H9 (cell line): ENCODE measurements at regions not wholly inside any gene's neighbourhood (a gene's known extent, or its start where the extent isn't known, plus 50 kb on each side); places are given as distances from the start of the nearest gene placed in this dataset.

Experiments used
- DNase-seq: peaks from one replicate; pipeline ENCODE4 v3.0.0-alpha.2; 2017
- H2AFZ ChIP-seq: one replicate; pipeline ENCODE4 v1.6.1; 2013; ENCODE audit warnings: mild to moderate bottlenecking, low read length, control low read depth, moderate library complexity
- H2AK5ac ChIP-seq: 2 replicates; pipeline ENCODE4 v1.6.1; 2013; ENCODE audit warnings: low read length, control low read depth, mixed read lengths; ENCODE audit not compliant: insufficient read length
- H2BK120ac ChIP-seq: one replicate; pipeline ENCODE4 v1.6.1; 2013; ENCODE audit warnings: low read depth, mild to moderate bottlenecking, low read length, control low read depth, inconsistent platforms; ENCODE audit not compliant: poor library complexity, severe bottlenecking
- H2BK12ac ChIP-seq: 2 replicates; pipeline ENCODE4 v1.6.1; 2013; ENCODE audit warnings: low read length, control low read depth, mixed read lengths, low read depth; ENCODE audit not compliant: insufficient read length
- H2BK15ac ChIP-seq: 2 replicates; pipeline ENCODE4 v1.6.1; 2013; ENCODE audit warnings: low read depth, low read length, control low read depth
- H2BK20ac ChIP-seq: one replicate; pipeline ENCODE4 v1.6.1; 2013; ENCODE audit warnings: low read depth, mild to moderate bottlenecking, low read length, control low read depth, inconsistent platforms; ENCODE audit not compliant: poor library complexity, severe bottlenecking
- H2BK5ac ChIP-seq: 2 replicates; pipeline ENCODE4 v1.6.1; 2013; ENCODE audit warnings: low read length, control low read depth, mixed read lengths; ENCODE audit not compliant: insufficient read length
- H3K14ac ChIP-seq: 2 replicates; pipeline ENCODE4 v1.6.1; 2013; ENCODE audit warnings: low read length, control low read depth; ENCODE audit not compliant: insufficient read depth
- H3K18ac ChIP-seq: 2 replicates; pipeline ENCODE4 v1.6.1; 2013; ENCODE audit warnings: low read depth, mild to moderate bottlenecking, mixed read lengths, low read length, control low read depth; ENCODE audit not compliant: insufficient read length
- H3K23ac ChIP-seq: 2 replicates; pipeline ENCODE4 v1.6.1; 2013; ENCODE audit warnings: low read length, control low read depth, mixed read lengths, low read depth; ENCODE audit not compliant: insufficient read length
- H3K23me2 ChIP-seq: 2 replicates; pipeline ENCODE4 v1.6.1; 2013; ENCODE audit warnings: low read depth, mild to moderate bottlenecking, mixed read lengths, low read length, control low read depth; ENCODE audit not compliant: insufficient read length, poor library complexity, severe bottlenecking
- H3K27ac ChIP-seq: 2 replicates; pipeline ENCODE4 v1.5.1; 2013; ENCODE audit warnings: low read length, control low read depth, mixed read lengths, low read depth; ENCODE audit not compliant: insufficient read length
- H3K27me3 ChIP-seq: 2 replicates; pipeline ENCODE4 v1.6.1; 2013; ENCODE audit warnings: low read length, control low read depth, inconsistent platforms; ENCODE audit not compliant: insufficient read depth
- H3K4ac ChIP-seq: 2 replicates; pipeline ENCODE4 v1.6.1; 2013; ENCODE audit warnings: low read depth, mild to moderate bottlenecking, control low read depth, inconsistent platforms, low read length, moderate library complexity
- H3K4me1 ChIP-seq: 2 replicates; pipeline ENCODE4 v1.6.1; 2013; ENCODE audit warnings: low read length, control low read depth, inconsistent platforms; ENCODE audit not compliant: insufficient read depth
- H3K4me2 ChIP-seq: 2 replicates; pipeline ENCODE4 v1.6.1; 2013; ENCODE audit warnings: low read length, control low read depth, mixed read lengths; ENCODE audit not compliant: insufficient read length, insufficient read depth
- H3K56ac ChIP-seq: 2 replicates; pipeline ENCODE4 v1.6.1; 2013; ENCODE audit warnings: low read depth, mild to moderate bottlenecking, mixed read lengths, low read length, control low read depth; ENCODE audit not compliant: insufficient read length
- H3K79me1 ChIP-seq: 2 replicates; pipeline ENCODE4 v1.6.1; 2013; ENCODE audit warnings: low read depth, mild to moderate bottlenecking, moderate library complexity, low read length, control low read depth, inconsistent platforms; ENCODE audit not compliant: insufficient read depth, poor library complexity, severe bottlenecking
- H3K79me2 ChIP-seq: 2 replicates; pipeline ENCODE4 v1.6.1; 2013; ENCODE audit warnings: low read length, control low read depth, inconsistent platforms; ENCODE audit not compliant: insufficient read depth
- H3K9ac ChIP-seq: 2 replicates; pipeline ENCODE4 v1.6.1; 2013; ENCODE audit warnings: low read length, control low read depth, mixed read lengths; ENCODE audit not compliant: insufficient read length; ENCODE audit errors: extremely low read depth
- H3K9me3 ChIP-seq: one replicate; pipeline ENCODE4 v1.6.1; 2013; ENCODE audit warnings: low read depth, low read length, inconsistent platforms; ENCODE audit not compliant: control insufficient read depth
- H3T11ph ChIP-seq: one replicate; pipeline ENCODE4 v1.6.1; 2013; ENCODE audit warnings: mild to moderate bottlenecking, low read length, control low read depth, inconsistent platforms
- H4K20me1 ChIP-seq: one replicate; pipeline ENCODE4 v1.6.1; 2013; ENCODE audit not compliant: control insufficient read depth, insufficient read length, insufficient read depth
- H4K5ac ChIP-seq: 2 replicates; pipeline ENCODE4 v1.6.1; 2013; ENCODE audit warnings: low read depth, mild to moderate bottlenecking, mixed read lengths, low read length, control low read depth; ENCODE audit not compliant: insufficient read length
- H4K8ac ChIP-seq: replicated peaks from 2 replicates; pipeline ENCODE4 v1.6.1; 2013; ENCODE audit warnings: low read length, control low read depth, mixed read lengths, low read depth; ENCODE audit not compliant: insufficient read length
- H4K91ac ChIP-seq: 2 replicates; pipeline ENCODE4 v1.6.1; 2013; ENCODE audit warnings: low read depth, mild to moderate bottlenecking, moderate library complexity, mixed read lengths, low read length, control low read depth; ENCODE audit not compliant: insufficient read length
- H3K27ac Mint-ChIP-seq, 3 experiments: 2 replicates in 2 of 3; 3 replicates in 1 of 3; pipeline ENCODE4 v1.8.0; 2020 to 2021; ENCODE audit warnings: mixed read lengths in 3 of 3, mild to moderate bottlenecking in 1 of 3, moderate library complexity in 1 of 3
- H3K27me3 Mint-ChIP-seq: 2 replicates; pipeline ENCODE4 v1.8.0; 2021; ENCODE audit warnings: low read depth, mild to moderate bottlenecking, moderate library complexity, mixed read lengths
- H3K36me3 Mint-ChIP-seq, 3 experiments: 2 replicates in 2 of 3; 3 replicates in 1 of 3; pipeline ENCODE4 v1.8.0; 2020 to 2021; ENCODE audit warnings: low read depth in 3 of 3, mixed read lengths in 3 of 3; ENCODE audit not compliant: insufficient read depth in 1 of 3
- H3K4me1 Mint-ChIP-seq, 2 experiments: 2 replicates each; pipeline ENCODE4 v1.8.0; 2020; ENCODE audit warnings: mixed read lengths in 2 of 2
- H3K4me3 Mint-ChIP-seq, 2 experiments: 2 replicates in 1 of 2; 3 replicates in 1 of 2; pipeline ENCODE4 v1.8.0; 2020 to 2021; ENCODE audit warnings: mild to moderate bottlenecking in 2 of 2, mixed read lengths in 2 of 2, moderate library complexity in 1 of 2
- H3K9me3 Mint-ChIP-seq, 2 experiments: 2 replicates in 1 of 2; 3 replicates in 1 of 2; pipeline ENCODE4 v1.8.0; 2020; ENCODE audit warnings: mild to moderate bottlenecking in 2 of 2, mixed read lengths in 2 of 2, moderate library complexity in 1 of 2
- WGBS: extraction: QIAGEN DNeasy Blood & Tissue Kit; methylation state at CpG from one replicate; pipeline ENCODE4 v1.1.7; 2013; ENCODE audit warnings: missing lambda C conversion rate, low lambda C conversion rate, mixed read lengths; ENCODE audit not compliant: insufficient read length; ENCODE audit errors: extremely low coverage; 5-methylcytosine and 5-hydroxymethylcytosine counted together
- TF ChIP-seq, protein P1 (sequence below): fragments of 200-600 bp; sonication (generic); conservative IDR thresholded peaks from 3 replicates; pipeline ENCODE4 v1.8.0; 2021; ENCODE audit warnings: antibody characterized with exemption, mild to moderate bottlenecking

DNA sequence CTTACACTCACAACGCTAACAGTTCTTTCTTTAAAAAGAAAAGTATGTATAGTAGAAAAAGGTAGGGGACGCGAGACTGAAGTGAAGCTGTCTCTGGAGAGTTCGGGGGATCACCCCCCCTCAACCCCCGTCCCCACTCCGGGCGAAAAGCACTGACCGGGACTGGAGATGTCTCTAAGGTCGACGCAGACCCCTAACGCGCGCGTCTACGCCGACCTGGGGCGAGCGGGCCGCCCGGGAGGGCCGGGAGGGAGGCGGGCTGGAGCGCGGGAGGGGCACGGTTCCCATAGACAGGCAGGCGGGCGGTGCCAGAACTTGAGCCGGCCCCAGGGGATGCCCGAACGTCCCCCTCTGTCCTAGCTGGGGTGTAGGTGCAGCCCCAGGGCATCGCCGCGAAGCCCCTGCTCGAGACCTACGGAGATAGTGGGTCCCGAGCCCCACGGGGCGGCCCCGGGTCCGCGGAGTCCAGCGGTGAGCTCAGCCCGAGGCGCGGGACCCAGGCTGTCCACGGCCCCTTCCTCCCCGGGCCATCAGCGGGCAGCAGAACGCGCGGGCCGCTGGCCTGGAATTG is 82.2 kb downstream of the CHRNA1 start:
- no peak overlapping the region for H3K27ac Mint-ChIP-seq
- Histone ChIP-seq H3K27ac (no peak overlapping the region), H2BK5ac (no peak overlapping the region), H3K9me3 (no peaks in the 10 kb centered on the region), H3K14ac (peak overlapping the region; percentile 47; the same call in 1 of the 2 replicates), H2BK15ac (no peak overlapping the region), H2AK5ac (no peak overlapping the region), H3K4ac (no peak overlapping the region), H3K9ac (peak overlapping the region; percentile 25), H3K4me2 (peak overlapping the region; percentile 77), H3K23me2 (peaks cover 12% of the 10 kb centered on the region), H4K8ac (no peak overlapping the region), H3K4me1 (no peaks in the 10 kb centered on the region; the same call in 1 of the 2 replicates), H4K91ac (no peak overlapping the region), H2AFZ (no peak overlapping the region), H3K56ac (no peak overlapping the region), H2BK120ac (no peak overlapping the region), H3T11ph (no peak overlapping the region), H3K79me2 (no peaks in the 10 kb centered on the region; the same call in 1 of the 2 replicates), H3K23ac (no peak overlapping the region), H2BK20ac (no peak overlapping the region), H3K79me1 (no peaks in the 10 kb centered on the region), H4K20me1 (no peaks in the 10 kb centered on the region), H2BK12ac (no peak overlapping the region), H3K27me3 (peaks cover 13% of the 10 kb centered on the region; the same call in 1 of the 2 replicates), H4K5ac (no peak overlapping the region), H3K18ac (no peak overlapping the region)
- H3K4me3 Mint-ChIP-seq = peak overlapping the region; percentile 64 to 83
- DNase-seq = peak; percentile 46
- peaks cover 58% of the 10 kb centered on the region for H3K27me3 Mint-ChIP-seq
- TF ChIP-seq, protein P1, sequence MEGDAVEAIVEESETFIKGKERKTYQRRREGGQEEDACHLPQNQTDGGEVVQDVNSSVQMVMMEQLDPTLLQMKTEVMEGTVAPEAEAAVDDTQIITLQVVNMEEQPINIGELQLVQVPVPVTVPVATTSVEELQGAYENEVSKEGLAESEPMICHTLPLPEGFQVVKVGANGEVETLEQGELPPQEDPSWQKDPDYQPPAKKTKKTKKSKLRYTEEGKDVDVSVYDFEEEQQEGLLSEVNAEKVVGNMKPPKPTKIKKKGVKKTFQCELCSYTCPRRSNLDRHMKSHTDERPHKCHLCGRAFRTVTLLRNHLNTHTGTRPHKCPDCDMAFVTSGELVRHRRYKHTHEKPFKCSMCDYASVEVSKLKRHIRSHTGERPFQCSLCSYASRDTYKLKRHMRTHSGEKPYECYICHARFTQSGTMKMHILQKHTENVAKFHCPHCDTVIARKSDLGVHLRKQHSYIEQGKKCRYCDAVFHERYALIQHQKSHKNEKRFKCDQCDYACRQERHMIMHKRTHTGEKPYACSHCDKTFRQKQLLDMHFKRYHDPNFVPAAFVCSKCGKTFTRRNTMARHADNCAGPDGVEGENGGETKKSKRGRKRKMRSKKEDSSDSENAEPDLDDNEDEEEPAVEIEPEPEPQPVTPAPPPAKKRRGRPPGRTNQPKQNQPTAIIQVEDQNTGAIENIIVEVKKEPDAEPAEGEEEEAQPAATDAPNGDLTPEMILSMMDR = no peak
- peaks cover 15 to 25% of the 10 kb centered on the region in 2 experiments for H3K4me1 Mint-ChIP-seq
- H3K36me3 Mint-ChIP-seq = peaks cover 0 to 2% (median 0%) of the 10 kb centered on the region in 3 experiments; a peak in 1 of 7 replicates
- no CpG with 5 or more reads among the region's 52 CpGs for WGBS
- no peaks in the 10 kb centered on the region for H3K9me3 Mint-ChIP-seq
